SU-DHL-6 (cell line): ENCODE measurements at regions not wholly inside any gene's neighbourhood (a gene's known extent, or its start where the extent isn't known, plus 50 kb on each side); places are given as distances from the start of the nearest gene placed in this dataset.

Source experiments
- EZH2phosphoT487 ChIP-seq: fragments of 200-600 bp; sonication (generic), shearing (Covaris generic); conservative IDR thresholded peaks from 2 replicates; pipeline ENCODE4 v1.6.1; 2018; ENCODE audit warnings: mild to moderate bottlenecking, antibody characterized with exemption, low read length, moderate library complexity, mixed read lengths
- TF ChIP-seq, protein P1 (sequence below): fragments of 200-600 bp; sonication (generic); IDR thresholded peaks from one replicate; pipeline ENCODE4 v1.5.1; 2017; ENCODE audit warnings: antibody characterized with exemption, mild to moderate bottlenecking, low read length, moderate library complexity; ENCODE audit not compliant: insufficient read depth, poor library complexity, severe bottlenecking

DNA sequence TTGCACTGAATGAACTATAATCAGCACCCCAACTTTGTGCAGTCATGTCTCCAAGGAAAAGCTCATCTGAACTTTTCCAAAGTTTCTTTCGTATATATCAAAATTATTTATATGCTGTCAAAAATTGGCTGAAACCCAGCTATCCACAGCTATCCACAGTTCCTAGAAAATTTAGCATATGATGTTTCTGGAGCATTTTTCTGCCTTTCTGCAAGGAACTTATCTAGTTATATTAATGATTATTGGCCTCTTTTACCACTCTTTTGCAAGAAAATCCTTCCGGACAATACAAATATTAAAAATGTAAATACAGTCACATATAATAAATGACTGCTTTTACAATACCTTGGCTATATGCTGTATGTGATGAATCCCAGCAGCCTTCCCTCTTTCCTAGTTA is 270.2 kb downstream of the TMEM167A start:
- TF ChIP-seq, protein P1, sequence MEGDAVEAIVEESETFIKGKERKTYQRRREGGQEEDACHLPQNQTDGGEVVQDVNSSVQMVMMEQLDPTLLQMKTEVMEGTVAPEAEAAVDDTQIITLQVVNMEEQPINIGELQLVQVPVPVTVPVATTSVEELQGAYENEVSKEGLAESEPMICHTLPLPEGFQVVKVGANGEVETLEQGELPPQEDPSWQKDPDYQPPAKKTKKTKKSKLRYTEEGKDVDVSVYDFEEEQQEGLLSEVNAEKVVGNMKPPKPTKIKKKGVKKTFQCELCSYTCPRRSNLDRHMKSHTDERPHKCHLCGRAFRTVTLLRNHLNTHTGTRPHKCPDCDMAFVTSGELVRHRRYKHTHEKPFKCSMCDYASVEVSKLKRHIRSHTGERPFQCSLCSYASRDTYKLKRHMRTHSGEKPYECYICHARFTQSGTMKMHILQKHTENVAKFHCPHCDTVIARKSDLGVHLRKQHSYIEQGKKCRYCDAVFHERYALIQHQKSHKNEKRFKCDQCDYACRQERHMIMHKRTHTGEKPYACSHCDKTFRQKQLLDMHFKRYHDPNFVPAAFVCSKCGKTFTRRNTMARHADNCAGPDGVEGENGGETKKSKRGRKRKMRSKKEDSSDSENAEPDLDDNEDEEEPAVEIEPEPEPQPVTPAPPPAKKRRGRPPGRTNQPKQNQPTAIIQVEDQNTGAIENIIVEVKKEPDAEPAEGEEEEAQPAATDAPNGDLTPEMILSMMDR, result no peak
- no peak for TF ChIP-seq EZH2phosphoT487
